GM18505 (cell line): ENCODE measurements at regions not wholly inside any gene's neighbourhood (a gene's known extent, or its start where the extent isn't known, plus 50 kb on each side); places are given as distances from the start of the nearest gene placed in this dataset.
A peak's percentile ranks its signal among the peaks of the same experiment; 100 is the strongest.
"Not testable (repeated sequence)": the region's sequence is repeated elsewhere in the genome, so short reads cannot be mapped to it uniquely, and the experiment has no call there.

Source experiments
- ATAC-seq: cut with Tn5 transposase; IDR thresholded peaks from one replicate; pipeline ENCODE4 v1.9.1; 2021; ENCODE audit not compliant: unreplicated experiment
- POLR2A ChIP-seq: IDR thresholded peaks from 4 replicates; pipeline ENCODE4 v1.6.1; 2011; ENCODE audit warnings: borderline replicate concordance; ENCODE audit not compliant: insufficient read depth, insufficient read length; ENCODE audit errors: extremely low read depth

DNA sequence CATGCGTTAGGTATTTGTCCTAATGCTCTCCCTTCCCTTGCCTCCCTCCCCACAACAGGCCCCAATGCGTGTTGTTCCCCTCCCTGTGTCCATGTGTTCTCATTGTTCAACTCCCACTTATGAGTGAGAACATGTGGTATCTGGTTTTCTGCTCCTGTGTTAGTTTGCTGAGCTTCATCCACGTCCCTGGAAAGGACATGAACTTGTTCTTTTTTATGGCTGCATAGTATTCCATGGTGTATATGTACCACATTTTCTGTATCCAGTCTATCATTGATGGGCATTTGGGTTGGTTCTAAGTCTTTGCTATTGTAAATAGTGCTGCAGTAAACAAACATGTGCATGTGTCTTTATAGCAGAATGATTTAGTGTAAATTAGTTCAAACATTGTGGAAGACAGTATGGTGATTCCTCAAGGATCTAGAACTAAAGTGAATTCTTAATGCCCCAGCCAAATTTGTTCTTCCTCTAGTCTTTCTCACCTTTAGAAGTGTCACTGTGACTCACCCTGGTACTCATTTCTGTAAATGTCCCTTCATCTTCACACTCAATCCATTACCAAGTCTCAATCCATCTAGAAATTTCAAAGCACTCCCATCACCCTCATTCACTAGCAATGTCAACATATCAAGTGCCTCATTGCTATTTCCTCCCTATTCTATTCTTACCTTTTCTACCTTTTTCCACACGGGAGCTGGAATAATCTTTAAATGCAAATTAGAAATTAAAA is 123.9 kb downstream of the MREG start:
- ATAC-seq = not testable (repeated sequence)

- ATAC-seq = no peak
- TF ChIP-seq POLR2A = no peak
These were observed 124.7 kb downstream of the MREG start for GRCh38 chr2:215888680-215889079.

DNA sequence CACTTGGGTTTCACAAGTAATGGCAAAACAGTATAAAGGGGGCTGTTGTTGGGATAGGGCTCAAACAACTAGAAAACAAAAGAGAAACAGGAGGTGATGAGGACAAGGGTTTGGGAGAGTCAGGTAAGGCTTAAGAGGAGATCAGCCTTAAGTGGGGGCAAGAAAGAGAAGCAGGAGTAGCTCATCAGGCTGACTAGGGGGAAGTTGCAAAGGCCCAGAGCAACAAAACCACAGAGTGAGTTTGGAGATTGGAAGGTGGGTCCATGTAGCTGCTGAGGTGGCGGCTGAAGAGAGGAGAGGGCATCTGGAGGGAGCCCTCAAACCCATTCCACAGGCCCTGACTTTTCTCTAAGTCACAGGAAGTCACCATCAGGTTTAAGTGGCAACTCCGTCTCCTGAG is 126.0 kb downstream of the MREG start:
- no peak for ATAC-seq
- TF ChIP-seq POLR2A = no peak

- ATAC-seq = no peak
These were observed 127.3 kb downstream of the MREG start for GRCh38 chr2:215886022-215886421.

DNA sequence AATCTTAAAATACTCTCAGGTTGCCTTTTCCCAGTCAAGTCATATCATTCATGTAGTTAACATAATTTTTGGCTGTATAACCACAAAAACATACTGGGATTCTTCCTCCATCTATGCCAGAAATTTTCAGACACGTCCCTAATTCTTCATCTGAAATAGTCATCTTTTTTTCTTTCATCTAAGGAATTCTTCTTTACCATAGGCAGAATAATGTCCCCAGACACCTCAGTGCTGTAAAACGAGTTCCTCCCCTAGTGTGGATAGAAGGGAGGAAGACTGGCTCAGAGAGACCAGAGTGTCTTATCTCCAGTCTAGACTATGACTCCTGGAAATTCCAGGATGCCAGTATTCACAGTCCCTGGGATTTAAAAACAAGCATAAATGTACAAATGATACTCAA is 127.8 kb downstream of the MREG start:
- ATAC-seq = no peak
- TF ChIP-seq POLR2A = no peak

More at GRCh38 chr2:215886022-215886421, 127.3 kb downstream of the MREG start:
- no peak for TF ChIP-seq POLR2A

DNA sequence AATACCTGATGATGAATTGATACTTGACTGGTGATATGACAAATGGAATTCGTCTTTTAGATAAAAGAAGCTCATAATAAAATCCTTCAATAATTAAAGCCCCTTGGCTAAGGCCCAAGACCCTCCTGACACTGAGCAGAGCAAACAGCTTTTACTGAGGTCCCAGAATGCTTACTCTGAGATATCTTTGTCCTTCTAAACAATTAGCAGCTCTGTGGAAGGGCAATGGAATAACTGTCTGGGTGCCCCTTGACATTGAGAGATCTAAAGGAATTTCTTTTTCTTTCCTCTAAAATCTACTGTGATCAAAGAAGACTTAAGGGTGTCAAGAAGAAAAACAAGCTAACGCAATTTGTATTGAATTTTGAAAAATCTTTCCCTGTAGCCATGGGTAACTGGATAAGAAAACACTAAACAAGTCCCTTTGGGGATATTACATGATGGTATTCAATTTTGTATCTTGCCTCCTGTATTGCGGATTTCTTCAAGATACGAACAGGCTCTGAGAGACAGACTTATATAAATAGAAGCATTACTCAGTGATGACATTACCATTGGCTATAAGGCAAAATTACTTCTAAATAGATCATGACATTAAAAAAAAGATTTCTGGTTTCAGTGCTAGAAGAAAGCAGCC is 128.8 kb downstream of the MREG start:
- no peak for TF ChIP-seq POLR2A
- ATAC-seq = no peak

- no peak for TF ChIP-seq POLR2A
- ATAC-seq = peak; percentile 73
These were observed 129.6 kb downstream of the MREG start for GRCh38 chr2:215883799-215884198.

GRCh38 chr2:215882689-215883088 is 130.7 kb downstream of the MREG start:
- no peak for TF ChIP-seq POLR2A
- no peak for ATAC-seq

DNA sequence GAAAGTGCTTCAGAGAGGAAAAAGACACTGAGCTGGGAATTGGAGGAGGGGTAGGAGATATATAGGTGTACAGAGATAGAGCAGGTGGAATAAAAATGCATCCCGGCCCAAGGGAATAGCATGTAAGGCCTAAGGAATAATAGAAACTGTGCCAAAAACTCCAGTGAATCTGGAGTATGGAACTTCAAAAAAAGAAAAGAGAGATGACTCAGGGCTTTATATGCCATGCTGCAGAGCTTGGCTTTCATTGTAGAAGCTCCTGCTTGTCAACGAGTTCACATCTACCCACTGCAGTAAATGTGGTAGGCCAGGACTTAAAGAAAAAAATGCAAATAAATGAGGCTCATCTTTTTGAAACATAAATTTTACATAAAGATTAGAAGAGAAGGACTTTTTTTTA is 131.8 kb downstream of the MREG start:
- TF ChIP-seq POLR2A = no peak
- ATAC-seq = no peak

GRCh38 chr2:215880970-215881369 is 132.4 kb downstream of the MREG start:
- no peak for TF ChIP-seq POLR2A
- peak; percentile 44 for ATAC-seq

GRCh38 chr2:215879977-215880940 is 133.1 kb downstream of the MREG start:
- no peak for ATAC-seq
- no peak for TF ChIP-seq POLR2A

DNA sequence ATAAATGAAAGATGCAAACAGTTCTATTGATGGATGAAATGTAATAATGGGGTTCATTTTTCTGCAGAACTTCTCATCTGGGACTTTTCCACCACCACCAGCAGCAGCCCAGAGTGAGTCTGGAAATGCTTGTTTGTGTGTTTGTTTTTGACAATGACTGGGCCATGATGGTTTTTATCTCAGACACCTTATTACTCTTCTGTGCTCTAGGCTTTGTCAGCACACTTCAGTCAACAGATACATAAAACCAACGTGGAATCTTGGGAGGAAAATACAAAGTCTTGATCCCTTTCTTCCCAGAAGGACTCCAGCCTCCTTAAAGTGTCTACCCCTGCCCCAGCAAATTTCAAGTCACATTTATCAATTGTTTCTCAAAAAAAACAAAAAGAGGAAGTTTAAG is 134.0 kb downstream of the MREG start:
- ATAC-seq = no peak
- no peak for TF ChIP-seq POLR2A

- no peak for TF ChIP-seq POLR2A
- ATAC-seq = no peak
These were observed 134.8 kb downstream of the MREG start for GRCh38 chr2:215878476-215879063.
